Breast epithelium (tissue), 3 donors: ENCODE measurements at regions not wholly inside any gene's neighbourhood (a gene's known extent, or its start where the extent isn't known, plus 50 kb on each side); places are given as distances from the start of the nearest gene placed in this dataset.

Source experiments
- CTCF ChIP-seq, 3 donors: fragments of 450-650 bp; IDR thresholded peaks; one replicate each; pipeline ENCODE4 v1.5.1; 2016 to 2017; ENCODE audit warnings: antibody characterized with exemption in 3 of 3, mild to moderate bottlenecking in 3 of 3, moderate library complexity in 3 of 3
- POLR2A ChIP-seq: fragments of 450-650 bp; IDR thresholded peaks from one replicate; pipeline ENCODE4 v1.6.1; 2016; ENCODE audit warnings: antibody characterized with exemption, mild to moderate bottlenecking, moderate library complexity
- POLR2AphosphoS5 ChIP-seq, 3 donors: sonication (generic); formaldehyde crosslinking; IDR thresholded peaks; one replicate each; pipeline ENCODE4 v1.6.1; 2017; ENCODE audit warnings: antibody characterized with exemption in 3 of 3

- TF ChIP-seq CTCF (IDR thresholded peaks at IDR 0.05) = no peak
- TF ChIP-seq POLR2A = no peak
- no peak for TF ChIP-seq POLR2AphosphoS5 (IDR thresholded peaks at IDR 0.05)
Observed at GRCh38 chr13:80419416-80419815, 78.5 kb upstream of the SPRY2 start.
